Liver (tissue), 8 donors: ENCODE measurements at regions not wholly inside any gene's neighbourhood (a gene's known extent, or its start where the extent isn't known, plus 50 kb on each side); places are given as distances from the start of the nearest gene placed in this dataset.

Experiments used
- DNase-seq: peaks from one replicate; pipeline ENCODE4 v3.0.0-alpha.2; 2017; ENCODE audit warnings: low spot score
- H3K27ac ChIP-seq, 2 donors: one replicate each; pipeline ENCODE4 v1.7.0; 2013; ENCODE audit warnings: inconsistent platforms in 2 of 2, low read length in 2 of 2, control low read depth in 1 of 2, low read depth in 1 of 2, mild to moderate bottlenecking in 1 of 2
- H3K27me3 ChIP-seq, 4 donors: one replicate each; pipeline versions ENCODE4 v1.6.1 to v1.7.0; 2013; ENCODE audit warnings: low read length in 3 of 4, inconsistent platforms in 1 of 4, mild to moderate bottlenecking in 1 of 4, moderate library complexity in 1 of 4; ENCODE audit not compliant: control insufficient read depth in 4 of 4, insufficient read depth in 4 of 4
- H3K36me3 ChIP-seq, 4 donors: one replicate each; pipeline versions ENCODE4 v1.6.1 to v1.7.0; 2013; ENCODE audit warnings: low read length in 3 of 4, mild to moderate bottlenecking in 3 of 4, low read depth in 1 of 4, moderate library complexity in 1 of 4; ENCODE audit not compliant: control insufficient read depth in 4 of 4, insufficient read depth in 3 of 4
- H3K4me1 ChIP-seq, 4 donors: one replicate each; pipeline versions ENCODE4 v1.6.1 to v1.7.0; 2013; ENCODE audit warnings: low read length in 3 of 4, mild to moderate bottlenecking in 3 of 4, moderate library complexity in 1 of 4; ENCODE audit not compliant: control insufficient read depth in 4 of 4, insufficient read depth in 4 of 4
- H3K4me3 ChIP-seq, 3 donors: one replicate each; pipeline versions ENCODE4 v1.6.1 to v1.7.0; 2013; ENCODE audit warnings: low read length in 3 of 3, control low read depth in 1 of 3, low read depth in 1 of 3, mild to moderate bottlenecking in 1 of 3
- H3K9ac ChIP-seq, 2 donors: one replicate each; pipeline ENCODE4 v1.7.0; 2013; ENCODE audit warnings: low read length in 2 of 2, mild to moderate bottlenecking in 2 of 2, moderate library complexity in 2 of 2, control low read depth in 1 of 2, low read depth in 1 of 2
- H3K9me3 ChIP-seq, 4 donors: one replicate each; pipeline versions ENCODE4 v1.6.1 to v1.7.0; 2013; ENCODE audit warnings: low read length in 3 of 4; ENCODE audit not compliant: control insufficient read depth in 4 of 4
- EGR1 ChIP-seq, 2 donors: IDR thresholded peaks; 2 replicates each; pipeline ENCODE4 v1.6.1; 2016 to 2018; ENCODE audit warnings: antibody characterized with exemption in 2 of 2, low read depth in 2 of 2
- FOXA1 ChIP-seq: IDR thresholded peaks from 2 replicates; pipeline ENCODE4 v1.6.1; 2016; ENCODE audit warnings: antibody characterized with exemption
- FOXA2 ChIP-seq: IDR thresholded peaks from 2 replicates; pipeline ENCODE4 v1.6.1; 2016; ENCODE audit warnings: antibody characterized with exemption
- GABPA ChIP-seq, 2 donors: IDR thresholded peaks in 1 of 2; conservative IDR thresholded peaks in 1 of 2; 2 replicates each; pipeline ENCODE4 v1.6.1; 2016; ENCODE audit warnings: antibody characterized with exemption in 2 of 2, mild to moderate bottlenecking in 1 of 2, moderate library complexity in 1 of 2
- HNF4A ChIP-seq, 2 donors: conservative IDR thresholded peaks; 2 replicates each; pipeline ENCODE4 v1.6.1; 2016; ENCODE audit warnings: antibody characterized with exemption in 2 of 2, mild to moderate bottlenecking in 2 of 2
- HNF4G ChIP-seq: IDR thresholded peaks from 2 replicates; pipeline ENCODE4 v1.6.1; 2016; ENCODE audit warnings: antibody characterized with exemption
- JUND ChIP-seq, 2 donors: IDR thresholded peaks; 2 replicates each; pipeline ENCODE4 v1.6.1; 2016; ENCODE audit warnings: antibody characterized with exemption in 2 of 2
- NR2F2 ChIP-seq: IDR thresholded peaks from 2 replicates; pipeline ENCODE4 v1.6.1; 2016; ENCODE audit warnings: antibody characterized with exemption
- RAD21 ChIP-seq, 2 donors: IDR thresholded peaks; 2 replicates each; pipeline ENCODE4 v1.6.1; 2016; ENCODE audit warnings: antibody characterized with exemption in 2 of 2, mild to moderate bottlenecking in 2 of 2
- RXRA ChIP-seq, 2 donors: IDR thresholded peaks; 2 replicates each; pipeline ENCODE4 v1.6.1; 2017 to 2018; ENCODE audit warnings: antibody characterized with exemption in 2 of 2, mild to moderate bottlenecking in 1 of 2
- TAF1 ChIP-seq: conservative IDR thresholded peaks from 2 replicates; pipeline ENCODE4 v1.6.1; 2016; ENCODE audit warnings: antibody characterized with exemption, mild to moderate bottlenecking
- WGBS: extraction: QIAGEN DNeasy Blood & Tissue Kit; methylation state at CpG from one replicate; pipeline ENCODE4 v1.1.7; 2013; 5-methylcytosine and 5-hydroxymethylcytosine counted together
- TF ChIP-seq, protein P1 (sequence below): IDR thresholded peaks from 2 replicates; pipeline ENCODE4 v1.6.1; 2016; ENCODE audit warnings: antibody characterized with exemption, mild to moderate bottlenecking
- TF ChIP-seq, protein P2 (sequence below): IDR thresholded peaks from 2 replicates; pipeline ENCODE4 v1.6.1; 2016; ENCODE audit warnings: antibody characterized with exemption
- TF ChIP-seq, protein P3 (sequence below): fragments of 150-350 bp; IDR thresholded peaks from 2 replicates; pipeline ENCODE4 v1.5.1; 2017; ENCODE audit warnings: improper control_type of control experiment, low read depth, low read length; ENCODE audit not compliant: missing input control
- TF ChIP-seq, protein P4 (sequence below): IDR thresholded peaks from 2 replicates; pipeline ENCODE4 v1.6.1; 2016; ENCODE audit warnings: antibody characterized with exemption
- TF ChIP-seq, protein P5 (sequence below): IDR thresholded peaks from 2 replicates; pipeline ENCODE4 v1.6.1; 2016; ENCODE audit warnings: antibody characterized with exemption
- donor health status: healthy.
- donor health status: healthy.
- donor health status: healthy.
- donor health status: healthy.
- donor health status: healthy.

DNA sequence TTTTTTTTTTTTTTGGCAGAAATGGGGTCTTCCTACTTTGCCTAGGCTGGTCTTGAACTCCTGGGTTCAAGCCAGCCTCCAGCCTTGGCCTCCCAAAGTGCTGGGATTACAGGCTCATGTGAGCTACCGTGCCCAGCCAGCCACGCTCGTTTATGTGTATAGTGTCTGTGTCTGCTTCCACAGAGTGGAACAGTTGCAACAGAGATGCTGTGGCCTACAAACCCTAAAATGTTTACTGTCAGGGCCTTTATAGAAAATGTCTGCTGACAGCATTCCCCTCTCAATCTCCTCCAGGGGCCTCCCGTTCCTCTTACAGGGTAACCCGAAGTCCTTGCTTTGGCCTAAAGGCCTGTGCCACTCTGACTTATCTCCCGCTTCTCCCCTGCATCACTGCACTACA is 87.6 kb upstream of the LEP start:
- TF ChIP-seq, protein P1, sequence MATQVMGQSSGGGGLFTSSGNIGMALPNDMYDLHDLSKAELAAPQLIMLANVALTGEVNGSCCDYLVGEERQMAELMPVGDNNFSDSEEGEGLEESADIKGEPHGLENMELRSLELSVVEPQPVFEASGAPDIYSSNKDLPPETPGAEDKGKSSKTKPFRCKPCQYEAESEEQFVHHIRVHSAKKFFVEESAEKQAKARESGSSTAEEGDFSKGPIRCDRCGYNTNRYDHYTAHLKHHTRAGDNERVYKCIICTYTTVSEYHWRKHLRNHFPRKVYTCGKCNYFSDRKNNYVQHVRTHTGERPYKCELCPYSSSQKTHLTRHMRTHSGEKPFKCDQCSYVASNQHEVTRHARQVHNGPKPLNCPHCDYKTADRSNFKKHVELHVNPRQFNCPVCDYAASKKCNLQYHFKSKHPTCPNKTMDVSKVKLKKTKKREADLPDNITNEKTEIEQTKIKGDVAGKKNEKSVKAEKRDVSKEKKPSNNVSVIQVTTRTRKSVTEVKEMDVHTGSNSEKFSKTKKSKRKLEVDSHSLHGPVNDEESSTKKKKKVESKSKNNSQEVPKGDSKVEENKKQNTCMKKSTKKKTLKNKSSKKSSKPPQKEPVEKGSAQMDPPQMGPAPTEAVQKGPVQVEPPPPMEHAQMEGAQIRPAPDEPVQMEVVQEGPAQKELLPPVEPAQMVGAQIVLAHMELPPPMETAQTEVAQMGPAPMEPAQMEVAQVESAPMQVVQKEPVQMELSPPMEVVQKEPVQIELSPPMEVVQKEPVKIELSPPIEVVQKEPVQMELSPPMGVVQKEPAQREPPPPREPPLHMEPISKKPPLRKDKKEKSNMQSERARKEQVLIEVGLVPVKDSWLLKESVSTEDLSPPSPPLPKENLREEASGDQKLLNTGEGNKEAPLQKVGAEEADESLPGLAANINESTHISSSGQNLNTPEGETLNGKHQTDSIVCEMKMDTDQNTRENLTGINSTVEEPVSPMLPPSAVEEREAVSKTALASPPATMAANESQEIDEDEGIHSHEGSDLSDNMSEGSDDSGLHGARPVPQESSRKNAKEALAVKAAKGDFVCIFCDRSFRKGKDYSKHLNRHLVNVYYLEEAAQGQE, result no peak
- TF ChIP-seq NR2F2, result no peak
- no peak for TF ChIP-seq TAF1
- TF ChIP-seq, protein P2, sequence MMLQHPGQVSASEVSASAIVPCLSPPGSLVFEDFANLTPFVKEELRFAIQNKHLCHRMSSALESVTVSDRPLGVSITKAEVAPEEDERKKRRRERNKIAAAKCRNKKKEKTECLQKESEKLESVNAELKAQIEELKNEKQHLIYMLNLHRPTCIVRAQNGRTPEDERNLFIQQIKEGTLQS, result no peak
- TF ChIP-seq, protein P3, sequence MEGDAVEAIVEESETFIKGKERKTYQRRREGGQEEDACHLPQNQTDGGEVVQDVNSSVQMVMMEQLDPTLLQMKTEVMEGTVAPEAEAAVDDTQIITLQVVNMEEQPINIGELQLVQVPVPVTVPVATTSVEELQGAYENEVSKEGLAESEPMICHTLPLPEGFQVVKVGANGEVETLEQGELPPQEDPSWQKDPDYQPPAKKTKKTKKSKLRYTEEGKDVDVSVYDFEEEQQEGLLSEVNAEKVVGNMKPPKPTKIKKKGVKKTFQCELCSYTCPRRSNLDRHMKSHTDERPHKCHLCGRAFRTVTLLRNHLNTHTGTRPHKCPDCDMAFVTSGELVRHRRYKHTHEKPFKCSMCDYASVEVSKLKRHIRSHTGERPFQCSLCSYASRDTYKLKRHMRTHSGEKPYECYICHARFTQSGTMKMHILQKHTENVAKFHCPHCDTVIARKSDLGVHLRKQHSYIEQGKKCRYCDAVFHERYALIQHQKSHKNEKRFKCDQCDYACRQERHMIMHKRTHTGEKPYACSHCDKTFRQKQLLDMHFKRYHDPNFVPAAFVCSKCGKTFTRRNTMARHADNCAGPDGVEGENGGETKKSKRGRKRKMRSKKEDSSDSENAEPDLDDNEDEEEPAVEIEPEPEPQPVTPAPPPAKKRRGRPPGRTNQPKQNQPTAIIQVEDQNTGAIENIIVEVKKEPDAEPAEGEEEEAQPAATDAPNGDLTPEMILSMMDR, result no peak
- TF ChIP-seq RAD21 (IDR thresholded peaks at IDR 0.05), result no peak
- TF ChIP-seq, protein P4, sequence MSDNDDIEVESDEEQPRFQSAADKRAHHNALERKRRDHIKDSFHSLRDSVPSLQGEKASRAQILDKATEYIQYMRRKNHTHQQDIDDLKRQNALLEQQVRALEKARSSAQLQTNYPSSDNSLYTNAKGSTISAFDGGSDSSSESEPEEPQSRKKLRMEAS, result no peak
- no peak for TF ChIP-seq FOXA2
- no peaks in the 10 kb centered on the region for H3K9me3 ChIP-seq
- WGBS, result 90% methylated on average over 6 of the region's 6 CpGs
- H3K4me1 ChIP-seq, result no peaks in the 10 kb centered on the region
- no peak for DNase-seq
- no peak overlapping the region for H3K4me3 ChIP-seq
- no peak overlapping the region for H3K9ac ChIP-seq
- no peak overlapping the region for H3K27ac ChIP-seq
- peaks cover 0 to 3% (median 2%) of the 10 kb centered on the region in 4 donors for H3K27me3 ChIP-seq
- no peaks in the 10 kb centered on the region for H3K36me3 ChIP-seq

DNA sequence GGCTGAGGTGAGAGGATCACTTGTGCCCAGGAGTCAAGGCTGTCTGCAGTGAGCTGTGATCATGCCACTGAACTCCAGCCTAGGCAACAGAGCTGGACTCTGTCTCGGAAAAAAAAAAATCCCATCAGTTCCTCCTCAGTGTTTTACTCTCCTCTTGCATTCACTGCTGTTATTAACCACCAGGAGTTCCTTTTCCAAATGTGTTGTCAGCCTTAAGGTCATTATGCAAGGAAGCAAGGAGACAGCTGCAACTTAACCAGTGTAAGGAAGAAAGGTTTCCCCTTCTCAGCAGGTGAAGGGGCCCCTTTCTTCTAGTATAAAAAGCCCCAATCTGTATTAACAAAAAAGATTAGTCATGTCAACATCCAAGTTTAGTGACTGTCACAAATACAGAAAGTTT is 86.6 kb upstream of the LEP start:
- no peaks in the 10 kb centered on the region for H3K9me3 ChIP-seq
- no peak overlapping the region for H3K9ac ChIP-seq
- TF ChIP-seq, protein P4, result no peak
- no peak for TF ChIP-seq JUND (IDR thresholded peaks at IDR 0.05)
- no peak for TF ChIP-seq GABPA (IDR thresholded peaks at IDR 0.05 in 1 of 2, conservative IDR thresholded peaks at IDR 0.05 in 1 of 2)
- TF ChIP-seq, protein P5, sequence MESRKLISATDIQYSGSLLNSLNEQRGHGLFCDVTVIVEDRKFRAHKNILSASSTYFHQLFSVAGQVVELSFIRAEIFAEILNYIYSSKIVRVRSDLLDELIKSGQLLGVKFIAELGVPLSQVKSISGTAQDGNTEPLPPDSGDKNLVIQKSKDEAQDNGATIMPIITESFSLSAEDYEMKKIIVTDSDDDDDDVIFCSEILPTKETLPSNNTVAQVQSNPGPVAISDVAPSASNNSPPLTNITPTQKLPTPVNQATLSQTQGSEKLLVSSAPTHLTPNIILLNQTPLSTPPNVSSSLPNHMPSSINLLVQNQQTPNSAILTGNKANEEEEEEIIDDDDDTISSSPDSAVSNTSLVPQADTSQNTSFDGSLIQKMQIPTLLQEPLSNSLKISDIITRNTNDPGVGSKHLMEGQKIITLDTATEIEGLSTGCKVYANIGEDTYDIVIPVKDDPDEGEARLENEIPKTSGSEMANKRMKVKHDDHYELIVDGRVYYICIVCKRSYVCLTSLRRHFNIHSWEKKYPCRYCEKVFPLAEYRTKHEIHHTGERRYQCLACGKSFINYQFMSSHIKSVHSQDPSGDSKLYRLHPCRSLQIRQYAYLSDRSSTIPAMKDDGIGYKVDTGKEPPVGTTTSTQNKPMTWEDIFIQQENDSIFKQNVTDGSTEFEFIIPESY, result no peak
- no peak for TF ChIP-seq HNF4A (conservative IDR thresholded peaks at IDR 0.05)
- no peak for TF ChIP-seq FOXA1
- TF ChIP-seq, protein P1, result no peak
- no peak for TF ChIP-seq EGR1 (IDR thresholded peaks at IDR 0.05; ENCODE audit: low read depth in 2 of 2)
- TF ChIP-seq HNF4G, result no peak
- TF ChIP-seq RXRA (IDR thresholded peaks at IDR 0.05), result no peak
- no peak for TF ChIP-seq TAF1
- H3K27me3 ChIP-seq, result peaks cover 0 to 2% (median 1%) of the 10 kb centered on the region in 4 donors
- H3K36me3 ChIP-seq, result no peaks in the 10 kb centered on the region
- 74% methylated on average over 1 of the region's 1 CpG for WGBS
- H3K4me1 ChIP-seq, result no peaks in the 10 kb centered on the region
- H3K4me3 ChIP-seq, result no peak overlapping the region
- no peak overlapping the region for H3K27ac ChIP-seq
- no peak for DNase-seq
